ENCODE measurements at regions not wholly inside any gene's neighbourhood (a gene's known extent, or its start where the extent isn't known, plus 50 kb on each side); places are given as distances from the start of the nearest gene placed in this dataset.
"Not testable (repeated sequence)": the region's sequence is repeated elsewhere in the genome, so short reads cannot be mapped to it uniquely, and the experiment has no call there.

GRCh38 chr4:187000281-187000680 lies 276.6 kb upstream of the FAT1 start:
- no peaks in the 10 kb centered on the region for H3K9me3 ChIP-seq
- no peak for TF ChIP-seq CTCF (IDR thresholded peaks at IDR 0.05; ENCODE audit: low read depth, low read length)
- no peaks in the 10 kb centered on the region for H3K4me1 ChIP-seq
- H3K4me3 ChIP-seq (ENCODE audit: low read depth, low read length): no peak overlapping the region
- no peaks in the 10 kb centered on the region for H3K36me3 ChIP-seq
- H3K27me3 ChIP-seq: no peaks in the 10 kb centered on the region
- no peak for DNase-seq

- not testable (repeated sequence) for H3K27me3 ChIP-seq; H3K9me3 ChIP-seq; H3K36me3 ChIP-seq; H3K4me1 ChIP-seq; H3K4me3 ChIP-seq (ENCODE audit: low read depth, low read length); DNase-seq
These were observed 278.5 kb upstream of the FAT1 start for GRCh38 chr4:187002133-187002532.

- H3K4me1 ChIP-seq: no peaks in the 10 kb centered on the region
- peaks cover 5% of the 10 kb centered on the region; the same call in 1 of the 2 replicates for H3K27me3 ChIP-seq
- H3K4me3 ChIP-seq (ENCODE audit: low read depth, low read length): no peak overlapping the region
- H3K36me3 ChIP-seq: no peaks in the 10 kb centered on the region
- TF ChIP-seq CTCF (IDR thresholded peaks at IDR 0.05; ENCODE audit: low read depth, low read length): no peak
- DNase-seq: no peak
- no peaks in the 10 kb centered on the region for H3K9me3 ChIP-seq
These were observed 281.0 kb upstream of the FAT1 start for GRCh38 chr4:187004628-187005027.

- no peak for TF ChIP-seq CTCF (IDR thresholded peaks at IDR 0.05; ENCODE audit: low read depth, low read length)
- DNase-seq: no peak
- Histone ChIP-seq H3K4me3 (ENCODE audit: low read depth, low read length) (no peak overlapping the region), H3K4me1 (no peaks in the 10 kb centered on the region), H3K27me3 (peaks cover 5% of the 10 kb centered on the region; the same call in 1 of the 2 replicates), H3K36me3 (no peaks in the 10 kb centered on the region), H3K9me3 (no peaks in the 10 kb centered on the region)
These were observed 282.5 kb upstream of the FAT1 start for GRCh38 chr4:187006189-187006618.

GRCh38 chr4:187010052-187010451 lies 286.4 kb upstream of the FAT1 start:
- no peaks in the 10 kb centered on the region for H3K36me3 ChIP-seq
- H3K4me3 ChIP-seq (ENCODE audit: low read depth, low read length): no peak overlapping the region
- TF ChIP-seq CTCF (IDR thresholded peaks at IDR 0.05; ENCODE audit: low read depth, low read length): no peak
- H3K27me3 ChIP-seq: peaks cover 5% of the 10 kb centered on the region; the same call in 1 of the 2 replicates
- DNase-seq: no peak
- H3K9me3 ChIP-seq: no peaks in the 10 kb centered on the region
- no peaks in the 10 kb centered on the region for H3K4me1 ChIP-seq

- Histone ChIP-seq H3K36me3 (no peaks in the 10 kb centered on the region), H3K27me3 (no peaks in the 10 kb centered on the region), H3K9me3 (no peaks in the 10 kb centered on the region), H3K4me3 (ENCODE audit: low read depth, low read length) (no peak overlapping the region), H3K4me1 (no peaks in the 10 kb centered on the region)
- no peak for DNase-seq
- no peak for TF ChIP-seq CTCF (IDR thresholded peaks at IDR 0.05; ENCODE audit: low read depth, low read length)
These were observed 292.4 kb upstream of the FAT1 start for GRCh38 chr4:187016101-187016500.

GRCh38 chr4:187017147-187017546 lies 293.5 kb upstream of the FAT1 start:
- Histone ChIP-seq H3K4me1 (no peaks in the 10 kb centered on the region), H3K27me3 (no peaks in the 10 kb centered on the region), H3K36me3 (no peaks in the 10 kb centered on the region), H3K4me3 (ENCODE audit: low read depth, low read length) (no peak overlapping the region), H3K9me3 (no peaks in the 10 kb centered on the region)
- no peak for TF ChIP-seq CTCF (IDR thresholded peaks at IDR 0.05; ENCODE audit: low read depth, low read length)
- DNase-seq: no peak

All from BE2C (cell line).